ENCODE measurements at regions not wholly inside any gene's neighbourhood (a gene's known extent, or its start where the extent isn't known, plus 50 kb on each side); places are given as distances from the start of the nearest gene placed in this dataset.

- TF ChIP-seq EZH2 (conservative IDR thresholded peaks at IDR 0.05; ENCODE audit: low read depth, low read length) = no peak
- TF ChIP-seq CHD4 (IDR thresholded peaks at IDR 0.05; ENCODE audit: borderline replicate concordance, low read length) = no peak
- no peak for TF ChIP-seq KLF12 (CRISPR knock-in tag; IDR thresholded peaks at IDR 0.05; ENCODE audit: borderline replicate concordance)
- no peak for TF ChIP-seq POLR2AphosphoS5 (IDR thresholded peaks at IDR 0.05; ENCODE audit: low read depth, low read length)
- TF ChIP-seq POLR2A (IDR thresholded peaks at IDR 0.05; ENCODE audit: insufficient read depth in 1 of 2, low read depth in 2 of 2, low read length in 2 of 2) = no peak
- TF ChIP-seq CTCF (CRISPR knock-in tag; IDR thresholded peaks at IDR 0.05) = no peak
- TF ChIP-seq ZKSCAN1 (IDR thresholded peaks at IDR 0.05; ENCODE audit: low read length) = no peak
- no peak for TF ChIP-seq HBP1 (CRISPR knock-in tag; IDR thresholded peaks at IDR 0.05; ENCODE audit: low read depth)
- no peak for TF ChIP-seq ZNF83 (CRISPR knock-in tag; IDR thresholded peaks at IDR 0.05; ENCODE audit: borderline replicate concordance)
These were observed 554.1 kb downstream of the DACH1 start for GRCh38 chr13:71312923-71313322.
